GM18907 (cell line): ENCODE measurements at regions not wholly inside any gene's neighbourhood (a gene's known extent, or its start where the extent isn't known, plus 50 kb on each side); places are given as distances from the start of the nearest gene placed in this dataset.
A peak's percentile ranks its signal among the peaks of the same experiment; 100 is the strongest.

ENCODE experiments used
- ATAC-seq: cut with Tn5 transposase; IDR thresholded peaks from one replicate; pipeline ENCODE4 v1.9.1; 2021; ENCODE audit warnings: mild to moderate bottlenecking, moderate library complexity; ENCODE audit not compliant: unreplicated experiment

GRCh38 chr13:108156749-108157148 lies 58.6 kb downstream of the LIG4 start:
- no peak for ATAC-seq

GRCh38 chr13:108155185-108156106 lies 59.9 kb downstream of the LIG4 start:
- peak; percentile 78 for ATAC-seq

GRCh38 chr13:108154421-108154858 lies 60.9 kb downstream of the LIG4 start:
- no peak for ATAC-seq

- no peak for ATAC-seq
Observed at GRCh38 chr13:108146642-108147041, 68.7 kb downstream of the LIG4 start.

GRCh38 chr13:108142702-108143436 lies 72.5 kb downstream of the LIG4 start:
- no peak for ATAC-seq

GRCh38 chr13:108137176-108137575 lies 78.2 kb downstream of the LIG4 start:
- ATAC-seq: no peak

GRCh38 chr13:108127406-108127805 lies 87.9 kb downstream of the LIG4 start:
- ATAC-seq: no peak

- ATAC-seq: no peak
Observed at GRCh38 chr13:108126056-108126455, 89.3 kb downstream of the LIG4 start.

- ATAC-seq: no peak
Observed at GRCh38 chr13:108121406-108121805, 93.9 kb downstream of the LIG4 start.

GRCh38 chr13:108120856-108121255 lies 94.5 kb downstream of the LIG4 start:
- ATAC-seq: no peak

- ATAC-seq: no peak
Observed at GRCh38 chr13:108120302-108120701, 95.0 kb downstream of the LIG4 start.

- ATAC-seq: no peak
Observed at GRCh38 chr13:108115738-108116137, 99.6 kb downstream of the LIG4 start.

GRCh38 chr13:108113407-108113806 lies 101.9 kb downstream of the LIG4 start:
- ATAC-seq: no peak

- ATAC-seq: no peak
Observed at GRCh38 chr13:108104736-108105135, 110.6 kb downstream of the LIG4 start.

GRCh38 chr13:108102771-108103170 lies 112.6 kb downstream of the LIG4 start:
- no peak for ATAC-seq

GRCh38 chr13:108096301-108096915 lies 118.9 kb downstream of the LIG4 start:
- no peak for ATAC-seq

GRCh38 chr13:108095036-108095435 lies 120.3 kb downstream of the LIG4 start:
- ATAC-seq: no peak

- ATAC-seq: no peak
Observed at GRCh38 chr13:108093616-108094015, 121.7 kb downstream of the LIG4 start.

- no peak for ATAC-seq
Observed at GRCh38 chr13:108087810-108088209, 127.5 kb downstream of the LIG4 start.

- no peak for ATAC-seq
Observed at GRCh38 chr13:108086678-108087077, 128.7 kb downstream of the LIG4 start.

GRCh38 chr13:108084840-108085239 lies 130.5 kb downstream of the LIG4 start:
- no peak for ATAC-seq
